ENCODE measurements at regions not wholly inside any gene's neighbourhood (a gene's known extent, or its start where the extent isn't known, plus 50 kb on each side); places are given as distances from the start of the nearest gene placed in this dataset.
"Not testable (repeated sequence)": the region's sequence is repeated elsewhere in the genome, so short reads cannot be mapped to it uniquely, and the experiment has no call there.

- ATAC-seq (no peak), DNase-seq (no peak)
- no peak overlapping the region for H3K4me3 Mint-ChIP-seq
- H3K4me1 Mint-ChIP-seq (ENCODE audit: low read depth), result no peaks in the 10 kb centered on the region
- H3K36me3 Mint-ChIP-seq (ENCODE audit: insufficient read depth), result no peaks in the 10 kb centered on the region
- H3K9me3 Mint-ChIP-seq, result no peaks in the 10 kb centered on the region
- no peaks in the 10 kb centered on the region for H3K27me3 Mint-ChIP-seq (ENCODE audit: low read depth)
These were observed 277.5 kb downstream of the PLK2 start for GRCh38 chr5:58182287-58182841.

GRCh38 chr5:58181578-58182286, 278.2 kb downstream of the PLK2 start:
- no peaks in the 10 kb centered on the region for H3K36me3 Mint-ChIP-seq (ENCODE audit: insufficient read depth)
- H3K4me1 Mint-ChIP-seq (ENCODE audit: low read depth), result no peaks in the 10 kb centered on the region
- no peak overlapping the region for H3K4me3 Mint-ChIP-seq
- no peaks in the 10 kb centered on the region for H3K27me3 Mint-ChIP-seq (ENCODE audit: low read depth)
- DNase-seq, result no peak
- no peaks in the 10 kb centered on the region for H3K9me3 Mint-ChIP-seq
- ATAC-seq, result no peak

DNA sequence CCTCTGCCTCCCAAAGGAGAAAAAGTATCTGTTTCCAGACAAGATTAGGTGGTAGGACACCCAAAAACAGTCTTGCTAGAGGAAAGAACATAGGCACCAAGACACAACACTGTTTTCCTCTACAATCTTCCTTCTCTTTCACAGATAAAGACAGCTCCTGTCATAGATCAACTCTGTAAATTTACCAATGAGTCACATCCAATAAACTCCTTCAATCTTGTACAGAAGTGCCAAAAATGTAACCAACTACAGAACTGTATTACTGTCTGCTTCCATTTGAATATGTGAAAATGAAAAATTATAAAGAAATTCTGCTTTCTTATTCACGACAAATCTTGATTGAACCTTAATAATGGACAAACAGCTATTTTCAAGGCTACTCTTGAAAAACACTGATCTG, 286.9 kb downstream of the PLK2 start:
- Mint-ChIP-seq H3K4me1 (ENCODE audit: low read depth) (no peaks in the 10 kb centered on the region), H3K4me3 (no peak overlapping the region), H3K36me3 (ENCODE audit: insufficient read depth) (no peaks in the 10 kb centered on the region)

GRCh38 chr5:58165152-58165551, 294.7 kb downstream of the PLK2 start:
- ATAC-seq (no peak), DNase-seq (no peak)
- H3K27me3 Mint-ChIP-seq (ENCODE audit: low read depth), result peaks cover 3% of the 10 kb centered on the region
- H3K4me3 Mint-ChIP-seq, result no peak overlapping the region
- H3K36me3 Mint-ChIP-seq (ENCODE audit: insufficient read depth), result no peaks in the 10 kb centered on the region
- no peaks in the 10 kb centered on the region for H3K4me1 Mint-ChIP-seq (ENCODE audit: low read depth)
- H3K9me3 Mint-ChIP-seq, result peaks cover 4% of the 10 kb centered on the region

More for the DNA sequence above, 286.9 kb downstream of the PLK2 start:
- Mint-ChIP-seq H3K9me3 (no peaks in the 10 kb centered on the region), H3K27me3 (ENCODE audit: low read depth) (no peaks in the 10 kb centered on the region)
- no peak for DNase-seq
- no peak for ATAC-seq

DNA sequence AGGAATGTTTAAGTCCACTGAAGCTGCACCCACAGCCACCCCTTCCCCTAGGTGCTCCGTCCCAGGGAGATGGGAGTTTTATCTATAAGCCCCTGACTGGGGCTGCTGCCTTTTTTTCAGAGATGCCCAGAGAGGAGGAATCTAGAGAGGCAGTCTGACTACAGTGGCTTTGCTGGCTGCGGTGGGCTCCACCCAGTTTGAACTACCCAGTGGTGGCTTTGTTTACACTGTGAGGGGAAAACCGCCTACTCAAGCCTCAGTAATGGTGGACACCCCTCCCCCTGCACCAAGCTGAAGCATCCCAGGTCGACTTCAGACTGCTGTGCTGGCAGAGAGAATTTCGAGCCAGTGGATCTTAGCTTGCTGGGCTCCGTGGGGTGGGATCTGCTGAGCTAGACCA, 298.0 kb downstream of the PLK2 start:
- not testable (repeated sequence) for H3K9me3 Mint-ChIP-seq; DNase-seq; H3K36me3 Mint-ChIP-seq (ENCODE audit: insufficient read depth); H3K4me3 Mint-ChIP-seq; H3K4me1 Mint-ChIP-seq (ENCODE audit: low read depth); ATAC-seq; H3K27me3 Mint-ChIP-seq (ENCODE audit: low read depth)

GRCh38 chr5:58156973-58157701, 302.7 kb downstream of the PLK2 start:
- H3K27me3 Mint-ChIP-seq (ENCODE audit: low read depth), result peaks cover 3% of the 10 kb centered on the region
- no peak overlapping the region for H3K4me3 Mint-ChIP-seq
- ATAC-seq (no peak), DNase-seq (no peak)
- H3K9me3 Mint-ChIP-seq, result peaks cover 4% of the 10 kb centered on the region
- H3K4me1 Mint-ChIP-seq (ENCODE audit: low read depth), result no peaks in the 10 kb centered on the region
- H3K36me3 Mint-ChIP-seq (ENCODE audit: insufficient read depth), result no peaks in the 10 kb centered on the region

DNA sequence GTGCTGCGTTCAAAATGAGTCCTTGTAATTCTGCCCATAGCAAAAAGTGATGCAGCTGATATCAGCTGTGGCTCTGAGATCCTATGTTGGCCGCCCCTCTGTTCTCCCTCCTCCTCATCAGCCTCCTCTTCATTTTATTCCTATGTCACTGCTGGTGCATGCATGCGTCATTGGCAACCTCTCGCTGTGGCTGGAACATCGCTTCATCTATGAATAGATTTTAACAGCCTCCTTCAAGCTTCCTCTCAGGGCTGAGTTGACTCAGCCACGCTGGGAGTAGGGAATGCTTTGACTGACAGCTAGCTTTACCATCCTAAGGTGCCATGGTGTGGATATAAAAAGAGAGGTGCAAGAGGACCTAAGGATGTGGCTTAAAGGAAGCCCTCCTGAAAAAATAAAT, 303.5 kb downstream of the PLK2 start:
- Mint-ChIP-seq H3K9me3 (peaks cover 4% of the 10 kb centered on the region), H3K27me3 (ENCODE audit: low read depth) (peaks cover 3% of the 10 kb centered on the region), H3K4me1 (ENCODE audit: low read depth) (no peaks in the 10 kb centered on the region), H3K4me3 (no peak overlapping the region), H3K36me3 (ENCODE audit: insufficient read depth) (no peaks in the 10 kb centered on the region)
- no peak for DNase-seq
- ATAC-seq, result no peak

GRCh38 chr5:58153255-58153654, 306.6 kb downstream of the PLK2 start:
- ATAC-seq, result no peak
- no peaks in the 10 kb centered on the region for H3K36me3 Mint-ChIP-seq (ENCODE audit: insufficient read depth)

DNA sequence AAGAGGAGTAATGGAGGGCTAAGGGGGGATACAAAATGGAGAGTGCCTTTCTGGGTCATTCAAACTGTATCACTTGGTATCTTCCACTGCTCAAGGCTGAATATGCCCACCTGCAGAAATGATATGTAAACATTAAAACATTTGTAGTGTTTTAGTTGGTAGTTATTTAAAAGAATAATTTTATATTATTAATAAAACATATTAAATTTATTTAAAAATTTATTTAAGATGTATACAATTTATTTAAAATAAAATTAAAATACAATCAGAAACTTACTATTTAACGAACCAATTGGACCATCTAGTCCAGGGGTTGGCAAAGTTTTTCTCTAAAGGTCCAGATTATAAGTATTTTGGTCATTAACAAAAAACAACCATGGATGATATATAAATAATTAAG, 308.5 kb downstream of the PLK2 start:
- Mint-ChIP-seq H3K36me3 (ENCODE audit: insufficient read depth) (no peaks in the 10 kb centered on the region), H3K9me3 (no peaks in the 10 kb centered on the region), H3K4me3 (no peak overlapping the region), H3K4me1 (ENCODE audit: low read depth) (no peaks in the 10 kb centered on the region), H3K27me3 (ENCODE audit: low read depth) (peaks cover 3% of the 10 kb centered on the region)
- ATAC-seq, result no peak
- no peak for DNase-seq

More at GRCh38 chr5:58153255-58153654, 306.6 kb downstream of the PLK2 start:
- DNase-seq, result no peak
- H3K4me3 Mint-ChIP-seq, result no peak overlapping the region
- peaks cover 3% of the 10 kb centered on the region for H3K27me3 Mint-ChIP-seq (ENCODE audit: low read depth)
- no peaks in the 10 kb centered on the region for H3K9me3 Mint-ChIP-seq
- no peaks in the 10 kb centered on the region for H3K4me1 Mint-ChIP-seq (ENCODE audit: low read depth)

DNA sequence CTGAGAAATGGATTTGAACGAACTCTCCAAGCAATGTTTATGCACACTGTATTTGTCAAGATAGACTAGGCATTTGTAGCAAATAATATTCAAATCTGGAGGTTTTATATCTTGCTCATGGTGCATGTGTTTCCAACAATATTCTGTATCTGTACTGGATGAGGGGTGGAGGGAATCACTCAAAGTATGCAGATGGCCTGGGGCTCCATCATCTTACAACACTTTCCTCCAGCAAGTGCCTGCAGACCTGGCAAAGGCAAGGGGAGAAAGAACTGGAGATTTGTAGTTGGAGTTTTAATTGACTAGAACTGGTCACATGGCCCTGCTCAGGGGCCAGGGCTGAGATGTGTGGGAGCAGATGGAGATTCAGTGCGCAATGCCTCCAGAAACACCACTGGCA, 309.0 kb downstream of the PLK2 start:
- no peak overlapping the region for H3K4me3 Mint-ChIP-seq

DNA sequence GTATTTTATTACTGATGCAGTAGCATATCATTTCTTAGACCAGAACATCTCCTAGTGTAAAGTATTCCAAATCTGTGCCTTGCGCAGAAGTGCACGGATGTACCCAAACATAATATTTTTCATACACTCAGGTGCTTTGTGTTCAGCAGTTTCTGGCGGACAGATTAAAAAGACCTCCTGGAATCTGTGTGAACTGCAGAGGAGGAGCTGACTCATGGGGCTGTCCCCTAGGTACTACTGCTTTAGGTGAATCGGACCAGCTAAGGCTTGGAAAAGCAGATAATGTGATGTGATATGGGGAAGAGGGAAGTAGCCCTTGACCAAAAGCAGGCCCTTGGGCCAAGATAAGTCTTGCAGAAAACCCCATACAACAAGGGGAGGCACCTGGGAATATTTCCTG, 310.1 kb downstream of the PLK2 start:
- Mint-ChIP-seq H3K36me3 (ENCODE audit: insufficient read depth) (no peaks in the 10 kb centered on the region), H3K4me1 (ENCODE audit: low read depth) (no peaks in the 10 kb centered on the region), H3K9me3 (no peaks in the 10 kb centered on the region), H3K27me3 (ENCODE audit: low read depth) (peaks cover 3% of the 10 kb centered on the region), H3K4me3 (no peak overlapping the region)
- DNase-seq, result no peak
- no peak for ATAC-seq

More for the DNA sequence above, 309.0 kb downstream of the PLK2 start:
- Mint-ChIP-seq H3K36me3 (ENCODE audit: insufficient read depth) (no peaks in the 10 kb centered on the region), H3K27me3 (ENCODE audit: low read depth) (peaks cover 3% of the 10 kb centered on the region), H3K4me1 (ENCODE audit: low read depth) (no peaks in the 10 kb centered on the region), H3K9me3 (no peaks in the 10 kb centered on the region)
- ATAC-seq (no peak), DNase-seq (no peak)

DNA sequence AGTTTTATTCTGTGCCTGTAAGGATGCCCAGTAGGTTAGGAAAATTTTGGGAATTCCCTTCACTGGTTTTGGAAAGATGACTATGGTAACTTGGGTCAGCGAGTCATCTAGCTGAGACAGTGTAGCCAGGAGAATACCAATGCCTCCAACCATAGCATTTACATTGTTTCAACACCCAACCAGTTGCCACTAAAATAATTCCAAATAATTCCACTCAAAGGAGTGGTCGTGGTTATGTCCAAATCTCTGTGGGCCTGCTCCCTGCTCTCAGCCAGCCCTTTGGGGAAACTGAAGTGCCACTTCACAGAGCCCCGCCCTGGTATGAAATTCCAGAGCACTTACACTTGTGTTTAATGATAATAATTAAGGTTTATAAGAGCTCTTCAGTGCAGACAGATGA, 310.5 kb downstream of the PLK2 start:
- Mint-ChIP-seq H3K4me3 (no peak overlapping the region), H3K36me3 (ENCODE audit: insufficient read depth) (no peaks in the 10 kb centered on the region), H3K4me1 (ENCODE audit: low read depth) (no peaks in the 10 kb centered on the region), H3K9me3 (no peaks in the 10 kb centered on the region), H3K27me3 (ENCODE audit: low read depth) (peaks cover 3% of the 10 kb centered on the region)
- DNase-seq (no peak), ATAC-seq (no peak)

- Mint-ChIP-seq H3K4me1 (ENCODE audit: low read depth) (no peaks in the 10 kb centered on the region), H3K36me3 (ENCODE audit: insufficient read depth) (no peaks in the 10 kb centered on the region), H3K4me3 (no peak overlapping the region), H3K27me3 (ENCODE audit: low read depth) (peaks cover 6% of the 10 kb centered on the region), H3K9me3 (no peaks in the 10 kb centered on the region)
- ATAC-seq (no peak), DNase-seq (no peak)
These were observed 311.6 kb downstream of the PLK2 start for GRCh38 chr5:58148254-58148775.

- DNase-seq (no peak), ATAC-seq (no peak)
- H3K4me3 Mint-ChIP-seq, result no peak overlapping the region
- no peaks in the 10 kb centered on the region for H3K9me3 Mint-ChIP-seq
- peaks cover 3% of the 10 kb centered on the region for H3K27me3 Mint-ChIP-seq (ENCODE audit: low read depth)
- no peaks in the 10 kb centered on the region for H3K36me3 Mint-ChIP-seq (ENCODE audit: insufficient read depth)
- H3K4me1 Mint-ChIP-seq (ENCODE audit: low read depth), result no peaks in the 10 kb centered on the region
These were observed 314.4 kb downstream of the PLK2 start for GRCh38 chr5:58145397-58145934.
